ENCODE measurements at regions not wholly inside any gene's neighbourhood (a gene's known extent, or its start where the extent isn't known, plus 50 kb on each side); places are given as distances from the start of the nearest gene placed in this dataset.

GRCh38 chr6:78505178-78505577 lies 362.2 kb upstream of the IRAK1BP1 start (continued):
- TF ChIP-seq, protein P1, sequence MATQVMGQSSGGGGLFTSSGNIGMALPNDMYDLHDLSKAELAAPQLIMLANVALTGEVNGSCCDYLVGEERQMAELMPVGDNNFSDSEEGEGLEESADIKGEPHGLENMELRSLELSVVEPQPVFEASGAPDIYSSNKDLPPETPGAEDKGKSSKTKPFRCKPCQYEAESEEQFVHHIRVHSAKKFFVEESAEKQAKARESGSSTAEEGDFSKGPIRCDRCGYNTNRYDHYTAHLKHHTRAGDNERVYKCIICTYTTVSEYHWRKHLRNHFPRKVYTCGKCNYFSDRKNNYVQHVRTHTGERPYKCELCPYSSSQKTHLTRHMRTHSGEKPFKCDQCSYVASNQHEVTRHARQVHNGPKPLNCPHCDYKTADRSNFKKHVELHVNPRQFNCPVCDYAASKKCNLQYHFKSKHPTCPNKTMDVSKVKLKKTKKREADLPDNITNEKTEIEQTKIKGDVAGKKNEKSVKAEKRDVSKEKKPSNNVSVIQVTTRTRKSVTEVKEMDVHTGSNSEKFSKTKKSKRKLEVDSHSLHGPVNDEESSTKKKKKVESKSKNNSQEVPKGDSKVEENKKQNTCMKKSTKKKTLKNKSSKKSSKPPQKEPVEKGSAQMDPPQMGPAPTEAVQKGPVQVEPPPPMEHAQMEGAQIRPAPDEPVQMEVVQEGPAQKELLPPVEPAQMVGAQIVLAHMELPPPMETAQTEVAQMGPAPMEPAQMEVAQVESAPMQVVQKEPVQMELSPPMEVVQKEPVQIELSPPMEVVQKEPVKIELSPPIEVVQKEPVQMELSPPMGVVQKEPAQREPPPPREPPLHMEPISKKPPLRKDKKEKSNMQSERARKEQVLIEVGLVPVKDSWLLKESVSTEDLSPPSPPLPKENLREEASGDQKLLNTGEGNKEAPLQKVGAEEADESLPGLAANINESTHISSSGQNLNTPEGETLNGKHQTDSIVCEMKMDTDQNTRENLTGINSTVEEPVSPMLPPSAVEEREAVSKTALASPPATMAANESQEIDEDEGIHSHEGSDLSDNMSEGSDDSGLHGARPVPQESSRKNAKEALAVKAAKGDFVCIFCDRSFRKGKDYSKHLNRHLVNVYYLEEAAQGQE (IDR thresholded peaks at IDR 0.05; ENCODE audit: unreplicated experiment): no peak
- TF ChIP-seq EZH2phosphoT487 (IDR thresholded peaks at IDR 0.05; ENCODE audit: unreplicated experiment) (no peak), NANOG (IDR thresholded peaks at IDR 0.05; ENCODE audit: borderline replicate concordance) (no peak)

GRCh38 chr6:78511009-78511408 lies 356.3 kb upstream of the IRAK1BP1 start:
- no peaks in the 10 kb centered on the region for H3K4me1 ChIP-seq (ENCODE audit: insufficient read depth)
- H2AFZ ChIP-seq: no peak overlapping the region
- H3K4me2 ChIP-seq: no peak overlapping the region
- H3K27ac ChIP-seq (ENCODE audit: low read depth): no peak overlapping the region
- H4K20me1 ChIP-seq (replicated peaks; ENCODE audit: insufficient read depth): no peaks in the 10 kb centered on the region
- Mint-ChIP-seq H3K4me1 (no peaks in the 10 kb centered on the region), H3K4me3 (no peak overlapping the region), H3K27ac (no peak overlapping the region), H3K27me3 (ENCODE audit: insufficient read depth, low read depth, poor library complexity) (peaks cover 7% of the 10 kb centered on the region), H3K36me3 (ENCODE audit: low read depth) (peaks cover 14% of the 10 kb centered on the region; the same call in 2 of the 3 replicates), H3K9me3 (peaks cover 26% of the 10 kb centered on the region)
- H3F3A ChIP-seq (replicated peaks; ENCODE audit: low read depth): no peaks in the 10 kb centered on the region
- DNase-seq (ENCODE audit: low spot score): no peak
- H3K9me2 ChIP-seq (ENCODE audit: insufficient read depth): no peaks in the 10 kb centered on the region
- H3K27me3 ChIP-seq (ENCODE audit: insufficient read depth): no peaks in the 10 kb centered on the region
- H3K36me3 ChIP-seq (ENCODE audit: insufficient read depth): no peaks in the 10 kb centered on the region
- ATAC-seq: no peak
- no peak overlapping the region for H3K4me3 ChIP-seq
- no peaks in the 10 kb centered on the region for H3K79me2 ChIP-seq (replicated peaks; ENCODE audit: insufficient read depth)
- TF ChIP-seq CREB1 (CRISPR knock-in tag; IDR thresholded peaks at IDR 0.05; ENCODE audit: low read depth) (no peak), ZNF462 (CRISPR knock-in tag; IDR thresholded peaks at IDR 0.05) (no peak), POLR2AphosphoS5 (IDR thresholded peaks at IDR 0.05; ENCODE audit: low read depth) (no peak), EZH2 (IDR thresholded peaks at IDR 0.05; ENCODE audit: low read depth, unreplicated experiment) (no peak), JUNB (IDR thresholded peaks at IDR 0.05; ENCODE audit: unreplicated experiment) (no peak), NANOG (IDR thresholded peaks at IDR 0.05; ENCODE audit: borderline replicate concordance) (no peak), CTCF (conservative IDR thresholded peaks at IDR 0.05; ENCODE audit: low read depth in 2 of 2) (no peak), STAT1 (IDR thresholded peaks at IDR 0.05; ENCODE audit: unreplicated experiment) (no peak), EZH2phosphoT487 (IDR thresholded peaks at IDR 0.05; ENCODE audit: unreplicated experiment) (no peak), ZNF114 (CRISPR knock-in tag; IDR thresholded peaks at IDR 0.05) (no peak)
- TF ChIP-seq, protein P2, sequence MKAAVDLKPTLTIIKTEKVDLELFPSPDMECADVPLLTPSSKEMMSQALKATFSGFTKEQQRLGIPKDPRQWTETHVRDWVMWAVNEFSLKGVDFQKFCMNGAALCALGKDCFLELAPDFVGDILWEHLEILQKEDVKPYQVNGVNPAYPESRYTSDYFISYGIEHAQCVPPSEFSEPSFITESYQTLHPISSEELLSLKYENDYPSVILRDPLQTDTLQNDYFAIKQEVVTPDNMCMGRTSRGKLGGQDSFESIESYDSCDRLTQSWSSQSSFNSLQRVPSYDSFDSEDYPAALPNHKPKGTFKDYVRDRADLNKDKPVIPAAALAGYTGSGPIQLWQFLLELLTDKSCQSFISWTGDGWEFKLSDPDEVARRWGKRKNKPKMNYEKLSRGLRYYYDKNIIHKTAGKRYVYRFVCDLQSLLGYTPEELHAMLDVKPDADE (IDR thresholded peaks at IDR 0.05): no peak

All from GM23338 (cell line).